Peyer's patch (tissue), 4 donors: ENCODE measurements at regions not wholly inside any gene's neighbourhood (a gene's known extent, or its start where the extent isn't known, plus 50 kb on each side); places are given as distances from the start of the nearest gene placed in this dataset.

Experiments
- CTCF ChIP-seq, 6 experiments: fragments of 450-650 bp in 4 of 6; fragments of 200-600 bp in 2 of 6; sonication (generic) in 1 of 6; IDR thresholded peaks; one replicate each; pipeline ENCODE4 v1.5.1; 2017 to 2019; ENCODE audit warnings: antibody characterized with exemption in 6 of 6, mild to moderate bottlenecking in 3 of 6, moderate library complexity in 1 of 6
- POLR2A ChIP-seq, 2 donors: fragments of 450-650 bp; IDR thresholded peaks; one replicate each; pipeline ENCODE4 v1.5.1; 2017; ENCODE audit warnings: antibody characterized with exemption in 2 of 2, mild to moderate bottlenecking in 2 of 2, moderate library complexity in 2 of 2

DNA sequence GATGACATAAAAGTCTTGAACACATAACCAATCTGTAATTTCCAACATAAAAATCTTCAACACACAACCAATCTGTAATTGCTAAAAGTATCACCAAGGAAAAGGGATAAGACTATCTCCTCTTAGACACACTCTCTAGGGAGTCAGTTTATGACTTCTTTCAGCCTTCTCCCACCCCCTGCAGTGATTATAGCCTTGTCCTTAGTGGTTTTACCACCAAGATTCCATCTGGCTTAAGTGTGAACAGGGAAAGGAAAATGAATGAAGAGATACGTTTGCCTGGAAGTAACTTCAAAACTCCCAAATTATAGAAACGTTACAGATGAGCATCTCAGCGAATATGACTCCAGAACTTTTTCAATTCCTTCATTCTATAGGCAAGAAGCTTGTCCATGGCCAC, 136.2 kb upstream of the RASSF8 start:
- TF ChIP-seq CTCF (IDR thresholded peaks at IDR 0.05) = no peak
- TF ChIP-seq POLR2A (IDR thresholded peaks at IDR 0.05) = no peak
